SK-N-MC (cell line): ENCODE measurements at regions not wholly inside any gene's neighbourhood (a gene's known extent, or its start where the extent isn't known, plus 50 kb on each side); places are given as distances from the start of the nearest gene placed in this dataset.

Experiments
- EZH2 ChIP-seq: fragments of 200-600 bp; sonication (generic); IDR thresholded peaks from one replicate; pipeline ENCODE4 v1.6.1; 2017; ENCODE audit warnings: antibody characterized with exemption
- POLR2AphosphoS5 ChIP-seq: IDR thresholded peaks from 2 replicates; pipeline ENCODE4 v1.6.1; 2012; ENCODE audit warnings: mild to moderate bottlenecking, low read depth, low read length, borderline replicate concordance

DNA sequence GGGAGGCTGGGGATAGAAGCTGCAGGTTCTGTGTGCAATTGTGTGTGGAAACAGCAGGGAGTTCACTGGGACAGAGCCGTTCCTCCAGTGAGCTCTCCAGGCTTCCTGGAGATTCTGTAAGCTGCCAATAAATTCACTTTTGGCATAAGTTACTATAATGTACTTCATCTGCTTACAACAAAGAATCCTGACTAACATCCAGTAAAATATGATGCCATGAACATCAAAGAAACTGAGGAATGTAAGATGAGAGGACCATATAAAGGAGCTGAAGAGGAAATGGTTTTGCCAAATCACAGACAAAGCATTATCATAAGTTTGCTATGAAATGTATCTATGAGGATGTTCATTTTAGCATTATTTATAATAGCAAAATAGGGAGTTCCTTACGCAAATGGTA is 175.3 kb downstream of the KCNE4 start:
- TF ChIP-seq EZH2: no peak
- no peak for TF ChIP-seq POLR2AphosphoS5
